Trophoblast cell (in vitro differentiated cells and primary cell): ENCODE measurements at regions not wholly inside any gene's neighbourhood (a gene's known extent, or its start where the extent isn't known, plus 50 kb on each side); places are given as distances from the start of the nearest gene placed in this dataset.

Experiments used
- DNase-seq, 2 donors: peaks; one replicate each; pipeline ENCODE4 v3.0.0-alpha.2; 2016
- H2AFZ ChIP-seq: 2 replicates; pipeline ENCODE4 v1.6.1; 2013; ENCODE audit warnings: low read length, moderate library complexity, mild to moderate bottlenecking; ENCODE audit not compliant: insufficient read depth, poor library complexity
- H2AK5ac ChIP-seq: 2 replicates; pipeline ENCODE4 v1.6.1; 2013; ENCODE audit warnings: mild to moderate bottlenecking, low read length
- H2BK120ac ChIP-seq: 2 replicates; pipeline ENCODE4 v1.6.1; 2013; ENCODE audit warnings: low read length, mild to moderate bottlenecking, moderate library complexity; ENCODE audit not compliant: insufficient read depth, poor library complexity
- H2BK12ac ChIP-seq: 2 replicates; pipeline ENCODE4 v1.6.1; 2013; ENCODE audit warnings: mild to moderate bottlenecking, low read length, moderate library complexity
- H2BK5ac ChIP-seq: 2 replicates; pipeline ENCODE4 v1.6.1; 2013; ENCODE audit warnings: low read length, low read depth, moderate library complexity, mild to moderate bottlenecking; ENCODE audit not compliant: poor library complexity
- H3K14ac ChIP-seq: 2 replicates; pipeline ENCODE4 v1.6.1; 2013; ENCODE audit warnings: mild to moderate bottlenecking, low read length
- H3K18ac ChIP-seq: 2 replicates; pipeline ENCODE4 v1.6.1; 2013; ENCODE audit warnings: mild to moderate bottlenecking, low read length
- H3K23ac ChIP-seq: 2 replicates; pipeline ENCODE4 v1.6.1; 2013; ENCODE audit warnings: low read length
- H3K27ac ChIP-seq: 2 replicates; pipeline ENCODE4 v1.5.1; 2013; ENCODE audit warnings: low read depth, mild to moderate bottlenecking, inconsistent platforms, low read length, moderate library complexity
- H3K27me3 ChIP-seq: 2 replicates; pipeline ENCODE4 v1.6.1; 2013; ENCODE audit warnings: inconsistent platforms, mild to moderate bottlenecking, low read length, moderate library complexity; ENCODE audit not compliant: insufficient read depth
- H3K36me3 ChIP-seq, 2 experiments: 1 replicate in 1 of 2; 2 replicates in 1 of 2; pipeline ENCODE4 v1.6.1; 2013; ENCODE audit warnings: low read length in 2 of 2, mild to moderate bottlenecking in 2 of 2, moderate library complexity in 1 of 2; ENCODE audit not compliant: insufficient read depth in 2 of 2, control insufficient read depth in 1 of 2
- H3K4ac ChIP-seq: 2 replicates; pipeline ENCODE4 v1.6.1; 2013; ENCODE audit warnings: low read depth, mild to moderate bottlenecking, low read length, moderate library complexity
- H3K4me1 ChIP-seq, 2 experiments: 1 replicate in 1 of 2; 2 replicates in 1 of 2; pipeline ENCODE4 v1.6.1; 2013; ENCODE audit warnings: low read length in 2 of 2, mild to moderate bottlenecking in 2 of 2, moderate library complexity in 1 of 2; ENCODE audit not compliant: insufficient read depth in 2 of 2, control insufficient read depth in 1 of 2
- H3K4me2 ChIP-seq: 2 replicates; pipeline ENCODE4 v1.6.1; 2013; ENCODE audit warnings: inconsistent platforms, mild to moderate bottlenecking, low read length, moderate library complexity
- H3K4me3 ChIP-seq: 2 replicates; pipeline ENCODE4 v1.5.1; 2013; ENCODE audit warnings: mild to moderate bottlenecking, low read depth, low read length, inconsistent platforms
- H3K79me1 ChIP-seq: one replicate; pipeline ENCODE4 v1.6.1; 2013; ENCODE audit warnings: low read length
- H3K79me2 ChIP-seq: 2 replicates; pipeline ENCODE4 v1.6.1; 2013; ENCODE audit warnings: low read length, mild to moderate bottlenecking; ENCODE audit not compliant: control insufficient read depth, insufficient read depth, poor library complexity
- H3K9ac ChIP-seq: 2 replicates; pipeline ENCODE4 v1.6.1; 2013; ENCODE audit warnings: mild to moderate bottlenecking, low read length
- H3K9me3 ChIP-seq: 2 replicates; pipeline ENCODE4 v1.6.1; 2013; ENCODE audit warnings: low read depth, mild to moderate bottlenecking, control low read depth, inconsistent platforms, low read length; ENCODE audit not compliant: insufficient read depth
- H4K12ac ChIP-seq: 2 replicates; pipeline ENCODE4 v1.6.1; 2013; ENCODE audit warnings: low read depth, mild to moderate bottlenecking, low read length, moderate library complexity
- H4K8ac ChIP-seq: 2 replicates; pipeline ENCODE4 v1.6.1; 2013; ENCODE audit warnings: low read depth, mild to moderate bottlenecking, low read length, moderate library complexity
- H4K91ac ChIP-seq: one replicate; pipeline ENCODE4 v1.6.1; 2013; ENCODE audit warnings: low read depth, mild to moderate bottlenecking, low read length, moderate library complexity
- WGBS: extraction: QIAGEN DNeasy Blood & Tissue Kit; methylation state at CpG from one replicate; pipeline ENCODE4 v1.1.7; 2013; ENCODE audit warnings: missing lambda C conversion rate; ENCODE audit not compliant: insufficient read length, insufficient coverage; ENCODE audit errors: extremely low coverage; 5-methylcytosine and 5-hydroxymethylcytosine counted together

DNA sequence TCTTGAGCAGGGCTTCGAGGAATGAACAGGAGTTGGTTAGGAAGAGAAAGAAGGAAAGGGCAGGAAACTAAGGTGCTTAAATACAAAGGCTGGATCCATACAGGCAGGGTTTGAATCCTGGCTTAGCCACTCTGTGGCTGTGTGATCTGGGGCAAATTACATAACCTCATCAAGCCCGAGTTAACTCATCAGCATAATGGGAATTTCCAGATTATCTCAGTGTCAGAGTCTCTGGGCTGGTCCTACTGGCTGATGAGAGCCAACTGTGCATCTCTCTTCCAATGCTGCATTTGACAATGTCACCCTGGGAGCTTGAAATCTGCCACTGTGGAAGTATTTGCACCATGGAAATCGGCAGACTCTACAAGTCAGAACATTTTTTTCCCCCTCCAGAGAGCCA lies 83.8 kb upstream of the SLC6A6 start:
- Histone ChIP-seq H3K79me2 (no peaks in the 10 kb centered on the region), H3K9ac (no peak overlapping the region), H3K9me3 (no peaks in the 10 kb centered on the region), H3K4ac (no peak overlapping the region), H3K18ac (no peak overlapping the region), H4K12ac (no peak overlapping the region), H3K4me2 (no peak overlapping the region), H3K4me1 (peaks cover 17 to 18% of the 10 kb centered on the region in 2 experiments), H3K27ac (no peak overlapping the region), H3K27me3 (no peaks in the 10 kb centered on the region), H3K23ac (no peak overlapping the region), H2AK5ac (no peak overlapping the region), H3K14ac (no peak overlapping the region), H2BK5ac (no peak overlapping the region), H4K8ac (no peak overlapping the region), H2BK120ac (no peak overlapping the region), H2BK12ac (no peak overlapping the region), H3K79me1 (peaks cover 12% of the 10 kb centered on the region), H3K4me3 (no peak overlapping the region), H2AFZ (no peak overlapping the region), H3K36me3 (no peaks in the 10 kb centered on the region), H4K91ac (no peak overlapping the region)
- WGBS: no CpG with 5 or more reads among the region's 3 CpGs
- no peak for DNase-seq

DNA sequence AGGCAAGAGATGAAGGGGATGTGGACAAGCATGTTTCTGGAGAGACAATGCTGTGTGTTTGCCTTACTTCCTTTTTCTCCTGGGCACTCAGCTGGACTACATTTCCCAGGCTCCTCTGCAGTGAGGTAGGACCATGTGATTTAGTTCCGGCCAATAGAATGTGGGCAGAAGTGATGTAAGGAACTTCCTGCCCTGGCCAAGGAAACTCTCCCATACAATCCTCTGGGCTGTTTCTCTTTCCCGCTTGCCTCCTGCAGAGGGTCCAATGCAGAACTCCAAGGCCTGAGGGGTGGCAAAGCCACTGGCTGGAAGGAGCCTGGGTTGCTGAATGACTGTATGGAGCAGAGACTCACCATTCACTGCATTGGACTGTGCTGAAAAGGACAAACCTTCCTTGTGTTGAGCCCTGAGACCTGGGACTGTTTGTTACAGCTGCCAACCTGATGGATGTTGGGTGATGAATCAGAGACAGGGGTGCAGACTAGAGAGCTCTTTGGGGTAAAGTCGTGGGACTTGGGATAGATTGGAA lies 82.7 kb upstream of the SLC6A6 start:
- H3K14ac ChIP-seq: peak overlapping the region; percentile 83
- H3K4me2 ChIP-seq: peak overlapping the region; percentile 44
- peak overlapping the region; percentile 96 for H4K12ac ChIP-seq
- H3K27ac ChIP-seq: no peak overlapping the region
- peak overlapping the region; percentile 38 for H3K18ac ChIP-seq
- H3K36me3 ChIP-seq: no peaks in the 10 kb centered on the region
- H3K79me1 ChIP-seq: peaks cover 21% of the 10 kb centered on the region
- peak overlapping the region; percentile 82 for H2AFZ ChIP-seq
- no peak overlapping the region for H3K23ac ChIP-seq
- peak overlapping the region; percentile 80 for H4K91ac ChIP-seq
- DNase-seq: peak; percentile 62 to 82
- H2AK5ac ChIP-seq: no peak overlapping the region
- no CpG with 5 or more reads among the region's 3 CpGs for WGBS
- no peaks in the 10 kb centered on the region for H3K79me2 ChIP-seq
- peak overlapping the region; percentile 96 for H4K8ac ChIP-seq
- H3K27me3 ChIP-seq: no peaks in the 10 kb centered on the region
- peak overlapping the region; percentile 3 for H3K4ac ChIP-seq
- no peak overlapping the region for H3K9ac ChIP-seq
- H2BK120ac ChIP-seq: peak overlapping the region; percentile 14
- no peak overlapping the region for H2BK5ac ChIP-seq
- no peak overlapping the region for H3K4me3 ChIP-seq
- H2BK12ac ChIP-seq: no peak overlapping the region
- peaks cover 27 to 29% of the 10 kb centered on the region in 2 experiments for H3K4me1 ChIP-seq
- H3K9me3 ChIP-seq: no peaks in the 10 kb centered on the region

DNA sequence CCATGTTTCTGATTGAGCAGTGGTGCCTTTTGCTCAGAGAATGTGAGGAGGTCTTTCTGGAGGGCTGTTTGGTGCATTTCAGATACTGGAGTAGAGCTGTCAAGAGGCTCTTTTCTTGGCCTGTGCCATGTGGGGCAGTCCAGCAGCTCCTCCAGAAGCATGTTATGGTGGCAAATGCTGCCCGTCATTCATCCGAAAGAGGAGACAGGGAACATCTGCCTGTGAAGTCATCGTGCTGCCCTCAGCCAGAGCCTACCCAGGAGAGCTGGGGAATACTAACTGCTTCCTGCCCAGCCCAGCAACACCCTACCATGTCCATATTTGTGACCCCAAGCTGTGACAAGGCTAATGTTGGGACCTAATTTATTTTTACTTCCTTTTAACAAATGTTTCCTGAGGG lies 82.2 kb upstream of the SLC6A6 start:
- Histone ChIP-seq H3K79me2 (no peaks in the 10 kb centered on the region), H3K79me1 (peaks cover 26% of the 10 kb centered on the region), H3K27me3 (no peaks in the 10 kb centered on the region), H2BK12ac (no peak overlapping the region), H4K91ac (peak overlapping the region; percentile 80), H2AFZ (no peak overlapping the region), H4K12ac (peak overlapping the region; percentile 96), H3K4me3 (no peak overlapping the region), H3K4me1 (peaks cover 32 to 34% of the 10 kb centered on the region in 2 experiments), H2BK120ac (no peak overlapping the region), H2BK5ac (no peak overlapping the region), H3K14ac (peak overlapping the region; percentile 83), H3K9ac (no peak overlapping the region), H3K23ac (no peak overlapping the region), H3K18ac (no peak overlapping the region), H3K4ac (peak overlapping the region; percentile 3), H3K4me2 (no peak overlapping the region), H3K36me3 (no peaks in the 10 kb centered on the region), H3K9me3 (no peaks in the 10 kb centered on the region), H4K8ac (peak overlapping the region; percentile 96), H3K27ac (no peak overlapping the region), H2AK5ac (peak overlapping the region; percentile 66)
- DNase-seq: no peak
- no CpG with 5 or more reads among the region's 3 CpGs for WGBS

DNA sequence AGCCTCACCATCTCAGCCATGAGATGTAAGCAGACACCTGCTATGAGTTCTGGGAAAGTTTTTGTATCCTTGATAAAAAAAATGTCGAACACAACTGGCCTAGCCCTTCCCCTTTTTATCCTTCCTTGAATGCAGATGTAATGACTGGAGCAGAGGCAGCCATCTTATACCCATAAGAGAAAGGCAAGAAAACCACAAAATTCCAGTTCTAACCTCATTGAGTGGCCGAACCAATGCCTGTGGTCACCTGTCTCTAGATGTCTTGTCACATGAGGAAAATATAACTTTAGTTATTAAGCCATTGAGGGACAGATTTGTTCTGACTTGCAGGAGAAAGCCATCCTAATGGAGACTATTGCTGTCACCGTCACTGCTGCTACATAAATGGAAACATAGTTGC lies 80.4 kb upstream of the SLC6A6 start:
- H4K8ac ChIP-seq: no peak overlapping the region
- no peaks in the 10 kb centered on the region for H3K79me2 ChIP-seq
- no peak overlapping the region for H3K18ac ChIP-seq
- no peaks in the 10 kb centered on the region for H3K9me3 ChIP-seq
- H2AK5ac ChIP-seq: no peak overlapping the region
- no peak overlapping the region for H3K27ac ChIP-seq
- no peak overlapping the region for H3K23ac ChIP-seq
- no peak for DNase-seq
- H2BK120ac ChIP-seq: no peak overlapping the region
- H4K91ac ChIP-seq: no peak overlapping the region
- no peaks in the 10 kb centered on the region for H3K27me3 ChIP-seq
- no peak overlapping the region for H2AFZ ChIP-seq
- no peak overlapping the region for H2BK12ac ChIP-seq
- H4K12ac ChIP-seq: no peak overlapping the region
- no peak overlapping the region for H2BK5ac ChIP-seq
- no CpG with 5 or more reads among the region's 3 CpGs for WGBS
- H3K4me2 ChIP-seq: no peak overlapping the region
- no peak overlapping the region for H3K4me3 ChIP-seq
- H3K9ac ChIP-seq: no peak overlapping the region
- H3K4me1 ChIP-seq: peaks cover 34 to 37% of the 10 kb centered on the region in 2 experiments
- H3K36me3 ChIP-seq: no peaks in the 10 kb centered on the region
- no peak overlapping the region for H3K4ac ChIP-seq
- no peak overlapping the region for H3K14ac ChIP-seq
- peaks cover 27% of the 10 kb centered on the region for H3K79me1 ChIP-seq
